IMR-90 (cell line): ENCODE measurements at regions not wholly inside any gene's neighbourhood (a gene's known extent, or its start where the extent isn't known, plus 50 kb on each side); places are given as distances from the start of the nearest gene placed in this dataset.

Experiments used
- ATAC-seq: fragments of 200-7000 bp; cut with Tn5 transposase; 2 replicates; pipeline ENCODE4 v1.9.1; 2020; ENCODE audit warnings: low read depth, mild to moderate bottlenecking, moderate library complexity
- BruUV-seq: library from RNA; stranded (reverse); fragments of 400-500 nt; replicated peaks from 2 replicates; lab custom pipeline; 2021; lab: Mats Ljungman, UMichigan
- CTCF ChIA-PET: fragments of 300-600 bp; formaldehyde crosslinking; extraction: SDS; loops from one replicate; lab custom pipeline; 2021; ENCODE audit warnings: antibody characterized with exemption; lab: Yijun Ruan, JAX
- POLR2A ChIA-PET: fragments of 300-600 bp; sonication (Branson Sonifier 250); formaldehyde crosslinking; loops from one replicate; lab custom pipeline; 2022; ENCODE audit warnings: antibody characterized with exemption; ENCODE audit not compliant: unreplicated experiment; lab: Charles Lee
- DNase-seq: peaks from one replicate; pipeline ENCODE4 v3.0.0; 2013
- H2AFZ ChIP-seq: replicated peaks from 2 replicates; pipeline ENCODE3; 2013; ENCODE audit warnings: low read length, mild to moderate bottlenecking; ENCODE audit not compliant: poor library complexity
- H2AK5ac ChIP-seq: 2 replicates; pipeline ENCODE4 v1.6.1; 2013; ENCODE audit warnings: low read depth, low read length, inconsistent platforms
- H2AK9ac ChIP-seq: replicated peaks from 2 replicates; pipeline ENCODE3; 2013; ENCODE audit warnings: mild to moderate bottlenecking, low read depth, low read length, moderate library complexity; ENCODE audit not compliant: poor library complexity
- H2BK120ac ChIP-seq: 2 replicates; pipeline ENCODE4 v1.6.1; 2013; ENCODE audit warnings: low read depth, low read length, inconsistent platforms
- H2BK15ac ChIP-seq: 3 replicates; pipeline ENCODE4 v1.6.1; 2013; ENCODE audit warnings: low read depth, low read length, inconsistent platforms
- H2BK20ac ChIP-seq: 2 replicates; pipeline ENCODE4 v1.6.1; 2013; ENCODE audit warnings: low read depth, mild to moderate bottlenecking, inconsistent platforms, low read length, moderate library complexity
- H2BK5ac ChIP-seq: 2 replicates; pipeline ENCODE4 v1.6.1; 2013; ENCODE audit warnings: mild to moderate bottlenecking, low read depth, low read length, inconsistent platforms; ENCODE audit not compliant: poor library complexity, severe bottlenecking
- H3K14ac ChIP-seq: replicated peaks from 2 replicates; pipeline ENCODE4 v1.6.1; 2013; ENCODE audit warnings: low read depth, low read length, inconsistent platforms
- H3K18ac ChIP-seq: 2 replicates; pipeline ENCODE4 v1.6.1; 2013; ENCODE audit warnings: low read depth, low read length, control low read depth
- H3K23ac ChIP-seq: 2 replicates; pipeline ENCODE4 v1.6.1; 2013; ENCODE audit warnings: low read depth, low read length, inconsistent platforms
- H3K27ac ChIP-seq: 2 replicates; pipeline ENCODE4 v1.5.1; 2013; ENCODE audit warnings: mild to moderate bottlenecking, control low read depth, low read length; ENCODE audit not compliant: insufficient read depth
- H3K27me3 ChIP-seq: 2 replicates; pipeline ENCODE4 v1.6.1; 2013; ENCODE audit warnings: low read length; ENCODE audit not compliant: control insufficient read depth, insufficient read depth
- H3K36me3 ChIP-seq: 2 replicates; pipeline ENCODE4 v1.6.1; 2013; ENCODE audit warnings: low read length, mixed read lengths; ENCODE audit not compliant: control insufficient read depth, insufficient read depth
- H3K4ac ChIP-seq: 2 replicates; pipeline ENCODE4 v1.6.1; 2013; ENCODE audit warnings: low read depth, low read length, inconsistent platforms
- H3K4me1 ChIP-seq: 2 replicates; pipeline ENCODE4 v1.6.1; 2013; ENCODE audit warnings: low read length, mixed read lengths; ENCODE audit not compliant: control insufficient read depth, insufficient read depth
- H3K4me2 ChIP-seq: 2 replicates; pipeline ENCODE4 v1.6.1; 2013; ENCODE audit warnings: low read depth, mild to moderate bottlenecking, control low read depth, low read length, moderate library complexity
- H3K4me3 ChIP-seq: 2 replicates; pipeline ENCODE4 v1.5.1; 2013; ENCODE audit warnings: low read depth, mild to moderate bottlenecking, control low read depth, low read length, moderate library complexity; ENCODE audit not compliant: insufficient read depth
- H3K56ac ChIP-seq: 2 replicates; pipeline ENCODE4 v1.6.1; 2013; ENCODE audit warnings: low read length, inconsistent platforms; ENCODE audit not compliant: insufficient read depth; ENCODE audit errors: extremely low read depth
- H3K79me1 ChIP-seq, 2 experiments: 2 replicates each; pipeline ENCODE4 v1.6.1; 2013; ENCODE audit warnings: low read length in 2 of 2, inconsistent platforms in 1 of 2, low read depth in 1 of 2
- H3K9ac ChIP-seq: 2 replicates; pipeline ENCODE4 v1.6.1; 2013; ENCODE audit warnings: low read depth, low read length, control low read depth
- H3K9me1 ChIP-seq: 2 replicates; pipeline ENCODE4 v1.6.1; 2013; ENCODE audit warnings: low read length, inconsistent platforms; ENCODE audit not compliant: insufficient read depth
- H3K9me3 ChIP-seq: 2 replicates; pipeline ENCODE4 v1.6.1; 2013; ENCODE audit warnings: low read length; ENCODE audit not compliant: control insufficient read depth, insufficient read depth
- H4K20me1 ChIP-seq: 2 replicates; pipeline ENCODE4 v1.6.1; 2013; ENCODE audit warnings: low read length, inconsistent platforms; ENCODE audit not compliant: insufficient read depth
- H4K5ac ChIP-seq: 2 replicates; pipeline ENCODE4 v1.6.1; 2013; ENCODE audit warnings: mild to moderate bottlenecking, low read depth, low read length, control low read depth
- H4K8ac ChIP-seq, 2 experiments: 2 replicates each; pipeline ENCODE4 v1.6.1; 2013; ENCODE audit warnings: low read depth in 2 of 2, low read length in 2 of 2, control low read depth in 1 of 2, inconsistent platforms in 1 of 2
- H4K91ac ChIP-seq: 2 replicates; pipeline ENCODE4 v1.6.1; 2013; ENCODE audit warnings: low read depth, low read length, inconsistent platforms; ENCODE audit not compliant: insufficient read depth
- BHLHE40 ChIP-seq: fragments of 150-350 bp; IDR thresholded peaks from 2 replicates; pipeline ENCODE4 v1.6.1; 2016; ENCODE audit warnings: mild to moderate bottlenecking, low read depth, low read length
- CHD1 ChIP-seq: IDR thresholded peaks from 2 replicates; pipeline ENCODE4 v1.6.1; 2012; ENCODE audit warnings: low read depth, low read length, improper control_type of control experiment
- FOS ChIP-seq: fragments of 150-350 bp; IDR thresholded peaks from 2 replicates; pipeline ENCODE4 v1.6.1; 2016; ENCODE audit warnings: low read depth, low read length
- MAZ ChIP-seq: IDR thresholded peaks from 2 replicates; pipeline ENCODE4 v1.6.1; 2012; ENCODE audit warnings: low read depth, mild to moderate bottlenecking, low read length, improper control_type of control experiment, moderate library complexity, borderline replicate concordance
- POLR2A ChIP-seq: IDR thresholded peaks from 2 replicates; pipeline ENCODE4 v1.6.1; 2012; ENCODE audit warnings: mild to moderate bottlenecking, low read depth, low read length
- RAD21 ChIP-seq: IDR thresholded peaks from 2 replicates; pipeline ENCODE4 v1.6.1; 2012; ENCODE audit warnings: low read length, improper control_type of control experiment
- RCOR1 ChIP-seq: IDR thresholded peaks from 2 replicates; pipeline ENCODE4 v1.6.1; 2012; ENCODE audit warnings: mild to moderate bottlenecking, low read length, improper control_type of control experiment; ENCODE audit not compliant: insufficient replicate concordance
- RFX5 ChIP-seq: IDR thresholded peaks from 2 replicates; pipeline ENCODE4 v1.8.0; 2012; ENCODE audit warnings: low read depth, mild to moderate bottlenecking, low read length, moderate library complexity
- SMC3 ChIP-seq: fragments of 150-350 bp; IDR thresholded peaks from 2 replicates; pipeline ENCODE4 v1.6.1; 2016; ENCODE audit warnings: low read depth, mild to moderate bottlenecking, antibody characterized with exemption, low read length, moderate library complexity
- USF2 ChIP-seq: fragments of 150-350 bp; IDR thresholded peaks from 2 replicates; pipeline ENCODE4 v1.6.1; 2017; ENCODE audit warnings: mild to moderate bottlenecking, antibody characterized with exemption, low read length, low read depth
- WGBS, 2 experiments: methylation state at CpG; one replicate each; pipeline versions ENCODE4 v1.1.5 to v1.1.7; 2013; ENCODE audit warnings: missing lambda C conversion rate in 2 of 2; ENCODE audit not compliant: insufficient read length in 1 of 2; ENCODE audit errors: extremely low coverage in 2 of 2; 5-methylcytosine and 5-hydroxymethylcytosine counted together
- dilution Hi-C: fragments of 300-500 bp; cut with HindIII; formaldehyde crosslinking; loops from one replicate; pipeline ENCODE4 v1.14.3; 2018; ENCODE audit warnings: low sequenced_read_pairs; ENCODE audit not compliant: unreplicated experiment
- in situ Hi-C: fragments of 300-500 bp; cut with MboI; formaldehyde crosslinking; loops from 3 replicates; pipeline ENCODE4 v1.14.3; 2019; ENCODE audit warnings: low sequenced_read_pairs, inconsistent platforms, mixed read lengths
- intact Hi-C: fragments of 100-400 bp; cut with micrococcal nuclease; formaldehyde crosslinking; loops from 2 replicates; pipeline ENCODE4 v1.10.0; 2022
- TF ChIP-seq, protein P1 (sequence below): fragments of 150-350 bp; IDR thresholded peaks from 2 replicates; pipeline ENCODE4 v1.6.1; 2016; ENCODE audit warnings: low read depth, mild to moderate bottlenecking, low read length, moderate library complexity, borderline replicate concordance

DNA sequence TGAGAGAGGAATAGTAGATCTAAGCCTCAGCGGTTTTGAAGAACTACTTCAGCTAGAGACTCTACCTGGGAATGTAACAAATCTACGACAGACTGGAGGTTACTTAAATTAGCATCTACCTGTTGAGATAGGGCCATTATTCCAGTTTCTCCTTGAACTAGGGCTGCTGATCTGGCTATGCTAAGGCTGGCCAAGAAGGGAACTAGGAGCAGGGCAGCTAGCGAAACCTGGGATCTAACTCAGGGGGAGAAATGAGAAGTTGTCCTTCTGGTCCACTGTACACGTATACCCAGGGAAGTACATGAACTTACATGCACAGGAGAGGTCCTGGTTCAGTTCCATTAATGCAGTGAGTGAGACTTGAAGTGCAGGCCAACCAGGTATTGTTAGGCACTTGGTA is 156.7 kb downstream of the TRIM27 start:
- POLR2A ChIA-PET = no interaction called here
- no TSS peak for BruUV-seq
- TF ChIP-seq POLR2A = no peak
- no peak for TF ChIP-seq RAD21
- no peak for TF ChIP-seq RCOR1
- TF ChIP-seq USF2 = no peak
- TF ChIP-seq SMC3 = no peak
- TF ChIP-seq RFX5 = no peak
- no peak for TF ChIP-seq BHLHE40
- TF ChIP-seq CHD1 = no peak
- no peak for TF ChIP-seq FOS
- TF ChIP-seq, protein P1, sequence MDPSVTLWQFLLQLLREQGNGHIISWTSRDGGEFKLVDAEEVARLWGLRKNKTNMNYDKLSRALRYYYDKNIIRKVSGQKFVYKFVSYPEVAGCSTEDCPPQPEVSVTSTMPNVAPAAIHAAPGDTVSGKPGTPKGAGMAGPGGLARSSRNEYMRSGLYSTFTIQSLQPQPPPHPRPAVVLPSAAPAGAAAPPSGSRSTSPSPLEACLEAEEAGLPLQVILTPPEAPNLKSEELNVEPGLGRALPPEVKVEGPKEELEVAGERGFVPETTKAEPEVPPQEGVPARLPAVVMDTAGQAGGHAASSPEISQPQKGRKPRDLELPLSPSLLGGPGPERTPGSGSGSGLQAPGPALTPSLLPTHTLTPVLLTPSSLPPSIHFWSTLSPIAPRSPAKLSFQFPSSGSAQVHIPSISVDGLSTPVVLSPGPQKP = no peak
- no peak for TF ChIP-seq MAZ
- no peak overlapping the region for H2BK5ac ChIP-seq
- H3K27me3 ChIP-seq = peaks cover 36% of the 10 kb centered on the region
- no peak overlapping the region for H3K18ac ChIP-seq
- H3K4me2 ChIP-seq = no peak overlapping the region
- no peak overlapping the region for H3K9ac ChIP-seq
- no peak for ATAC-seq
- no CpG with 5 or more reads among the region's 4 CpGs for WGBS, 2 experiments
- dilution Hi-C loops = no loop called here
- in situ Hi-C loops = no loop called here
- no peak overlapping the region for H4K91ac ChIP-seq
- no peak overlapping the region for H4K5ac ChIP-seq
- H2BK20ac ChIP-seq = no peak overlapping the region
- intact Hi-C loops = no loop called here
- H3K4me1 ChIP-seq = no peaks in the 10 kb centered on the region
- no peak overlapping the region for H3K14ac ChIP-seq
- H4K8ac ChIP-seq = no peak overlapping the region
- H3K4me3 ChIP-seq = no peak overlapping the region
- H2AFZ ChIP-seq = no peak overlapping the region
- H3K4ac ChIP-seq = no peak overlapping the region
- no peak overlapping the region for H2AK9ac ChIP-seq
- H3K23ac ChIP-seq = no peak overlapping the region
- H3K9me3 ChIP-seq = no peaks in the 10 kb centered on the region
- H2AK5ac ChIP-seq = no peak overlapping the region
- no peaks in the 10 kb centered on the region for H4K20me1 ChIP-seq
- no peak for DNase-seq
- no peaks in the 10 kb centered on the region for H3K79me1 ChIP-seq
- no peaks in the 10 kb centered on the region for H3K36me3 ChIP-seq
- no peak overlapping the region for H2BK120ac ChIP-seq
- no peaks in the 10 kb centered on the region for H3K9me1 ChIP-seq
- CTCF ChIA-PET = no interaction called here
- H3K56ac ChIP-seq = no peak overlapping the region
- H3K27ac ChIP-seq = no peak overlapping the region
- no peak overlapping the region for H2BK15ac ChIP-seq
